ENCODE measurements at regions not wholly inside any gene's neighbourhood (a gene's known extent, or its start where the extent isn't known, plus 50 kb on each side); places are given as distances from the start of the nearest gene placed in this dataset.

- ChIA-PET POLR2A (ENCODE audit: partially characterized antibody) (no interaction called here), CTCF (ENCODE audit: partially characterized antibody) (no interaction called here)
- H3K4me1 Mint-ChIP-seq = no peaks in the 10 kb centered on the region
- Histone ChIP-seq H3K9me3 (ENCODE audit: control insufficient read depth in 1 of 2, low read length in 2 of 2) (no peaks in the 10 kb centered on the region), H3K27me3 (ENCODE audit: insufficient read depth, low read length) (no peaks in the 10 kb centered on the region), H3K4me1 (ENCODE audit: insufficient read depth, low read length) (no peaks in the 10 kb centered on the region), H3K4me3 (ENCODE audit: low read length in 2 of 2) (no peak overlapping the region), H3K36me3 (ENCODE audit: insufficient read depth, low read length) (no peaks in the 10 kb centered on the region), H3K27ac (ENCODE audit: low read depth, low read length) (no peak overlapping the region)
- no peaks in the 10 kb centered on the region for H3K36me3 Mint-ChIP-seq
- peaks cover 0 to 12% (median 3%) of the 10 kb centered on the region in 8 donors for H3K9me3 Mint-ChIP-seq
- peaks cover 0 to 8% of the 10 kb centered on the region in 2 donors for H3K27me3 Mint-ChIP-seq
- H3K27ac Mint-ChIP-seq = no peak overlapping the region
- DNase-seq = no peak
- H3K4me3 Mint-ChIP-seq = no peak overlapping the region
- intact Hi-C loops (cut with micrococcal nuclease) = no loop called here
Measured at GRCh38 chr13:79682164-79682563, 201.2 kb downstream of the NDFIP2 start.

- H3K4me1 ChIP-seq (ENCODE audit: insufficient read depth, low read length) = no peaks in the 10 kb centered on the region
- H3K27me3 ChIP-seq (ENCODE audit: insufficient read depth, low read length) = no peaks in the 10 kb centered on the region
- Mint-ChIP-seq H3K27me3 (peaks cover 0 to 8% of the 10 kb centered on the region in 2 donors), H3K4me3 (no peak overlapping the region), H3K27ac (no peak overlapping the region), H3K9me3 (peaks cover 0 to 12% (median 3%) of the 10 kb centered on the region in 8 donors), H3K4me1 (no peaks in the 10 kb centered on the region), H3K36me3 (no peaks in the 10 kb centered on the region)
- H3K36me3 ChIP-seq (ENCODE audit: insufficient read depth, low read length) = no peaks in the 10 kb centered on the region
- H3K4me3 ChIP-seq (ENCODE audit: low read length in 2 of 2) = no peak overlapping the region
- ChIA-PET POLR2A (ENCODE audit: partially characterized antibody) (no interaction called here), CTCF (ENCODE audit: partially characterized antibody) (no interaction called here)
- intact Hi-C loops (cut with micrococcal nuclease) = no loop called here
- H3K27ac ChIP-seq (ENCODE audit: low read depth, low read length) = no peak overlapping the region
- no peak for DNase-seq
- H3K9me3 ChIP-seq (ENCODE audit: control insufficient read depth in 1 of 2, low read length in 2 of 2) = no peaks in the 10 kb centered on the region
Measured at GRCh38 chr13:79681069-79681468, 200.1 kb downstream of the NDFIP2 start.

GRCh38 chr13:79680485-79680884 lies 199.5 kb downstream of the NDFIP2 start:
- Histone ChIP-seq H3K4me1 (ENCODE audit: insufficient read depth, low read length) (no peaks in the 10 kb centered on the region), H3K4me3 (ENCODE audit: low read length in 2 of 2) (no peak overlapping the region), H3K27ac (ENCODE audit: low read depth, low read length) (no peak overlapping the region), H3K36me3 (ENCODE audit: insufficient read depth, low read length) (no peaks in the 10 kb centered on the region), H3K27me3 (ENCODE audit: insufficient read depth, low read length) (no peaks in the 10 kb centered on the region), H3K9me3 (ENCODE audit: control insufficient read depth in 1 of 2, low read length in 2 of 2) (no peaks in the 10 kb centered on the region)
- CTCF ChIA-PET (ENCODE audit: partially characterized antibody) = interaction anchor here (1.3 kb wide), 1 partner anchor 29 kb away, joined by 3 read pairs; no protein-coding TSS in a partner anchor
- peaks cover 0 to 12% (median 3%) of the 10 kb centered on the region in 8 donors for H3K9me3 Mint-ChIP-seq
- H3K36me3 Mint-ChIP-seq = no peaks in the 10 kb centered on the region
- no peak for DNase-seq
- H3K4me1 Mint-ChIP-seq = no peaks in the 10 kb centered on the region
- H3K27ac Mint-ChIP-seq = no peak overlapping the region
- POLR2A ChIA-PET (ENCODE audit: partially characterized antibody) = no interaction called here
- H3K27me3 Mint-ChIP-seq = peaks cover 0 to 8% of the 10 kb centered on the region in 2 donors
- H3K4me3 Mint-ChIP-seq = no peak overlapping the region
- intact Hi-C loops (cut with micrococcal nuclease) = no loop called here

- Mint-ChIP-seq H3K9me3 (peaks cover 0 to 11% (median 2%) of the 10 kb centered on the region in 8 donors), H3K36me3 (no peaks in the 10 kb centered on the region), H3K4me1 (no peaks in the 10 kb centered on the region), H3K27ac (no peak overlapping the region), H3K27me3 (peaks cover 0 to 8% of the 10 kb centered on the region in 2 donors), H3K4me3 (no peak overlapping the region)
- POLR2A ChIA-PET (ENCODE audit: partially characterized antibody) = no interaction called here
- no peaks in the 10 kb centered on the region for H3K9me3 ChIP-seq (ENCODE audit: control insufficient read depth in 1 of 2, low read length in 2 of 2)
- no peaks in the 10 kb centered on the region for H3K27me3 ChIP-seq (ENCODE audit: insufficient read depth, low read length)
- DNase-seq = no peak
- no peak overlapping the region for H3K4me3 ChIP-seq (ENCODE audit: low read length in 2 of 2)
- CTCF ChIA-PET (ENCODE audit: partially characterized antibody) = interaction anchor here (1.3 to 1.6 kb wide), 2 partner anchors 9 to 27 kb away, joined by 3 read pairs; no protein-coding TSS in a partner anchor
- no peaks in the 10 kb centered on the region for H3K4me1 ChIP-seq (ENCODE audit: insufficient read depth, low read length)
- no peaks in the 10 kb centered on the region for H3K36me3 ChIP-seq (ENCODE audit: insufficient read depth, low read length)
- intact Hi-C loops (cut with micrococcal nuclease) = loop anchor here (10.0 kb wide), 1 partner anchor 1335 kb away; no protein-coding TSS in a partner anchor
- H3K27ac ChIP-seq (ENCODE audit: low read depth, low read length) = no peak overlapping the region
Measured at GRCh38 chr13:79679334-79679733, 198.4 kb downstream of the NDFIP2 start.

- Mint-ChIP-seq H3K27me3 (peaks cover 0 to 8% of the 10 kb centered on the region in 2 donors), H3K4me1 (no peaks in the 10 kb centered on the region), H3K36me3 (no peaks in the 10 kb centered on the region), H3K27ac (no peak overlapping the region), H3K9me3 (peaks cover 0 to 8% (median 2%) of the 10 kb centered on the region in 8 donors), H3K4me3 (no peak overlapping the region)
- no peaks in the 10 kb centered on the region for H3K4me1 ChIP-seq (ENCODE audit: insufficient read depth, low read length)
- CTCF ChIA-PET (ENCODE audit: partially characterized antibody) = no interaction called here
- H3K36me3 ChIP-seq (ENCODE audit: insufficient read depth, low read length) = no peaks in the 10 kb centered on the region
- POLR2A ChIA-PET (ENCODE audit: partially characterized antibody) = no interaction called here
- H3K9me3 ChIP-seq (ENCODE audit: control insufficient read depth in 1 of 2, low read length in 2 of 2) = no peaks in the 10 kb centered on the region
- no peaks in the 10 kb centered on the region for H3K27me3 ChIP-seq (ENCODE audit: insufficient read depth, low read length)
- no peak for DNase-seq
- no peak overlapping the region for H3K4me3 ChIP-seq (ENCODE audit: low read length in 2 of 2)
- intact Hi-C loops (cut with micrococcal nuclease) = loop anchor here (10.0 kb wide), 1 partner anchor 1337 kb away; no protein-coding TSS in a partner anchor
- H3K27ac ChIP-seq (ENCODE audit: low read depth, low read length) = no peak overlapping the region
Measured at GRCh38 chr13:79678100-79678499, 197.1 kb downstream of the NDFIP2 start.

GRCh38 chr13:79675931-79676660 lies 195.1 kb downstream of the NDFIP2 start:
- Histone ChIP-seq H3K4me3 (ENCODE audit: low read length in 2 of 2) (no peak overlapping the region), H3K9me3 (ENCODE audit: control insufficient read depth in 1 of 2, low read length in 2 of 2) (no peaks in the 10 kb centered on the region), H3K27me3 (ENCODE audit: insufficient read depth, low read length) (no peaks in the 10 kb centered on the region), H3K36me3 (ENCODE audit: insufficient read depth, low read length) (no peaks in the 10 kb centered on the region), H3K4me1 (ENCODE audit: insufficient read depth, low read length) (no peaks in the 10 kb centered on the region), H3K27ac (ENCODE audit: low read depth, low read length) (no peak overlapping the region)
- H3K4me1 Mint-ChIP-seq = no peaks in the 10 kb centered on the region
- CTCF ChIA-PET (ENCODE audit: partially characterized antibody) = no interaction called here
- peaks cover 0 to 5% of the 10 kb centered on the region in 2 donors for H3K27me3 Mint-ChIP-seq
- POLR2A ChIA-PET (ENCODE audit: partially characterized antibody) = no interaction called here
- H3K27ac Mint-ChIP-seq = no peak overlapping the region
- H3K36me3 Mint-ChIP-seq = no peaks in the 10 kb centered on the region
- intact Hi-C loops (cut with micrococcal nuclease) = loop anchor here (10.0 kb wide), 1 partner anchor 1339 kb away; no protein-coding TSS in a partner anchor
- H3K4me3 Mint-ChIP-seq = no peak overlapping the region
- peaks cover 0 to 2% (median 0%) of the 10 kb centered on the region in 8 donors for H3K9me3 Mint-ChIP-seq
- DNase-seq = no peak

GRCh38 chr13:79674765-79675515 lies 194.0 kb downstream of the NDFIP2 start:
- Histone ChIP-seq H3K27me3 (ENCODE audit: insufficient read depth, low read length) (no peaks in the 10 kb centered on the region), H3K9me3 (ENCODE audit: control insufficient read depth in 1 of 2, low read length in 2 of 2) (no peaks in the 10 kb centered on the region), H3K4me1 (ENCODE audit: insufficient read depth, low read length) (no peaks in the 10 kb centered on the region), H3K27ac (ENCODE audit: low read depth, low read length) (no peak overlapping the region), H3K36me3 (ENCODE audit: insufficient read depth, low read length) (no peaks in the 10 kb centered on the region), H3K4me3 (ENCODE audit: low read length in 2 of 2) (no peak overlapping the region)
- Mint-ChIP-seq H3K9me3 (no peaks in the 10 kb centered on the region), H3K36me3 (no peaks in the 10 kb centered on the region), H3K27ac (no peak overlapping the region), H3K27me3 (peaks cover 0 to 5% of the 10 kb centered on the region in 2 donors), H3K4me3 (no peak overlapping the region), H3K4me1 (no peaks in the 10 kb centered on the region)
- intact Hi-C loops (cut with micrococcal nuclease) = loop anchor here (10.0 kb wide), 1 partner anchor 1340 kb away; no protein-coding TSS in a partner anchor
- DNase-seq = no peak
- ChIA-PET POLR2A (ENCODE audit: partially characterized antibody) (no interaction called here), CTCF (ENCODE audit: partially characterized antibody) (no interaction called here)

Data from CD4-positive, alpha-beta memory T cell (primary cell).